ENCODE measurements at regions not wholly inside any gene's neighbourhood (a gene's known extent, or its start where the extent isn't known, plus 50 kb on each side); places are given as distances from the start of the nearest gene placed in this dataset.

DNA sequence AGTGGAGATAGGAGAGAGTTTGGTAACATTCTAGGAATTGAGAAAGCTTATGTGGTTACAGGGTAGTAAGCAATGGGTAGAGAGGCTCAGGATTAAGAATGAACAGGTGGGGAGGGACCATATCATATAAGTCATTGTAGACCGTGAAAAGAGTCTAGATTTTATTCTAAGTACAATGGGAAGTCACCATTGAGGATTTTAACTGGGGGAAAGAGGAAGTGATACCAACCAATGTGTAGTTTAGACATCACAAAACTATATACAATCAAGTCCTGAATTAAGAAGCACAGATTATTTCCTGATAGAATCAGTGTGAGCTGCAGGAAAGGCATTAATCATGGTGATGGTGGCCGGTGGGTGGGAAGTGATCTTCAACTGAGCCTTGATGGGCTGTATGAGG, 178.3 kb upstream of the ZIC3 start:
- Histone ChIP-seq H3K27me3 (ENCODE audit: insufficient read depth, low read length) (no peaks in the 10 kb centered on the region), H2AFZ (ENCODE audit: low read length, unreplicated experiment) (no peak overlapping the region), H3K4me3 (ENCODE audit: low read depth, low read length) (no peak overlapping the region), H3K27ac (ENCODE audit: low read depth, low read length) (no peak overlapping the region), H3K4me1 (ENCODE audit: control insufficient read depth, insufficient read depth, low read length, unreplicated experiment) (no peaks in the 10 kb centered on the region), H3K36me3 (ENCODE audit: insufficient read depth, low read length) (no peaks in the 10 kb centered on the region), H3K79me2 (ENCODE audit: control insufficient read depth, insufficient read depth, low read length, unreplicated experiment) (no peaks in the 10 kb centered on the region)

DNA sequence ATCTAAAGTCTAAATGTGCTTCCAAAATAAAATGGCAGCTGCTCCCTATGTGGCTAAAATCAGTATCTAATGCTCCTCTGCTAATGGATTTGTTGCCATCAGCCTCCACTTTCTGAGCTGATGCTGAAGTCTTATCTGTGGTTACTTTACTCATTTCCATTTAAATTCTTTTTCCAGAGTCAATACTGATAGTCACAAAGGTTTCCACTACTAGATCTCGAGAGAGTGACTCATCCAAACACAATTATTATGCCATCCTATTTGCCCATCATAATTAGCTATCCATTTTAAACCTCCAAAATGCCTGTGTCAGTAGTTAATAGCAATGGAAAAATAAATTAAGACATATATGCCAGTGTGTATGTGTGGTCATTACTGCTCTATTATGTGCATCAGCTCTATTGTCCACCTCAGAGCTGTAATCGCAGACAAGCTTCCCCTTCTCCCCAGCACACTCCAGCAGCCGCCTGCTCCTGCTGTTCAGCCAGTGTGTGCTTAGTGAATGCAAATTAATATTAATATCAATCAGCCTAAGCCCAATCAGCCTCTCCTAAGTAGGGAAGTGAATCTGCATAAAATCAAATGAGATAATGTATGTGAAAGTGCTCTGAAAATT, 199.8 kb upstream of the ZIC3 start:
- H3K27me3 ChIP-seq (ENCODE audit: insufficient read depth, low read length): no peaks in the 10 kb centered on the region
- H3K79me2 ChIP-seq (ENCODE audit: control insufficient read depth, insufficient read depth, low read length, unreplicated experiment): no peaks in the 10 kb centered on the region
- H2AFZ ChIP-seq (ENCODE audit: low read length, unreplicated experiment): no peak overlapping the region
- H3K4me1 ChIP-seq (ENCODE audit: control insufficient read depth, insufficient read depth, low read length, unreplicated experiment): no peaks in the 10 kb centered on the region
- no peak overlapping the region for H3K4me3 ChIP-seq (ENCODE audit: low read depth, low read length)
- no peak overlapping the region for H3K27ac ChIP-seq (ENCODE audit: low read depth, low read length)
- no peaks in the 10 kb centered on the region for H3K36me3 ChIP-seq (ENCODE audit: insufficient read depth, low read length)

DNA sequence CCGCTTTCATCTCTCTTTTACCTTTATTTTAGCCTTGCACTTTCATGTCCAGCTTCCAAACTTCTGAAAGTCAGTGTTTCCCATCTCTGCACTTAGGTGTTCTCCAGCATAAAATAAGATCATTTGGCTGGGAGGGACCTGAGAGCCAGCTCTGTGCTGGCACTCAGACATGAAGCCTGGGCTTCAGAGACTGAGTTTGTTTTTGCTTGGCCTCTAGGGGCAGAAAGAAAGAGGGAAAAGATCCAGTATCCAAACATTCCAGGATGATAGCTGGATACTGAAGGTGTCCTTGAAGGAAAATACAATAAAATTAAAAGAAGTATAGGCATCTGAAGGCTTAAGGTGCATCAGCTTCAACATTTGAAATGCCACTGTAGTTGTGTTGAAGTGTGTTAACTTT, 202.4 kb upstream of the ZIC3 start:
- Histone ChIP-seq H3K27ac (ENCODE audit: low read depth, low read length) (no peak overlapping the region), H2AFZ (ENCODE audit: low read length, unreplicated experiment) (no peak overlapping the region), H3K4me3 (ENCODE audit: low read depth, low read length) (no peak overlapping the region), H3K36me3 (ENCODE audit: insufficient read depth, low read length) (no peaks in the 10 kb centered on the region), H3K27me3 (ENCODE audit: insufficient read depth, low read length) (no peaks in the 10 kb centered on the region), H3K4me1 (ENCODE audit: control insufficient read depth, insufficient read depth, low read length, unreplicated experiment) (no peaks in the 10 kb centered on the region), H3K79me2 (ENCODE audit: control insufficient read depth, insufficient read depth, low read length, unreplicated experiment) (no peaks in the 10 kb centered on the region)

DNA sequence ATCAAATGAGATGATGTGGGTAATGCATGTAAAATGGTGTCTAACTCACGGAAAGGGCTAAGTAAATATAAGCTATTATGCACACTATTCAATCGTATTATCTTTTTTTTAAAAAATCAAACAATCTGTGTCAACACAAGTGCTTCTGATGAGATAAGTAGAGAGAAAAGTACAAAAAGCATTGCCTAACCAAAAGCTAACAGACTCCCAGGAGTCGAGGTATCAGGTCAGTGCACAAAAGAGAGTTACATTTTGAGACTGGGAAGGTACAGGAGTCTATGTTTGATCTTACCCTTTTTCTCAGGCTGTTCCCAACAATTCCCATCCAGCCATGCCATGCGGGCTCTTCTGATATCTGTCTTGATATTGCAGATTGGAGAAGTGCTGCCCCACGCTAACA, 203.3 kb upstream of the ZIC3 start:
- Histone ChIP-seq H3K27ac (ENCODE audit: low read depth, low read length) (no peak overlapping the region), H3K36me3 (ENCODE audit: insufficient read depth, low read length) (no peaks in the 10 kb centered on the region), H3K4me1 (ENCODE audit: control insufficient read depth, insufficient read depth, low read length, unreplicated experiment) (no peaks in the 10 kb centered on the region), H3K79me2 (ENCODE audit: control insufficient read depth, insufficient read depth, low read length, unreplicated experiment) (no peaks in the 10 kb centered on the region), H3K4me3 (ENCODE audit: low read depth, low read length) (no peak overlapping the region), H3K27me3 (ENCODE audit: insufficient read depth, low read length) (no peaks in the 10 kb centered on the region), H2AFZ (ENCODE audit: low read length, unreplicated experiment) (no peak overlapping the region)

DNA sequence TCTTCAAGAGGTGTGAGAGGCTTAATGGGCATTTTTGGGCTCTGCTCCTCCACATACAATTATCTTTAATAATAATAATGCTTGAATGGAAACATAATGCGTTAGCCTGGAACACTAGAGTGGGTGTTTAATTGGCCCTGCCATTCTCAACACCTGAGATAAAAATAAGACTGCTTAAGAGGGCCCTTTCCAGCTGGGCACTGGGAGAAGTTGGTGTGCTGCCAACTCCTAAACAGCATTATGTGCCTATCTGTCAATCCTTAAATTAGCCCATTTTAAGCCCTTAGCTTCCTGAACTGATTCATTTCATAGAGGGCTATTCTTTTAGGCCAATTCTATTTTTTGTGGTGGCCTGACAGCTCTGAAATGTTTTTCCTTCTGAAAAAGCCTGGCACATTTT, 211.1 kb upstream of the ZIC3 start:
- H3K36me3 ChIP-seq (ENCODE audit: insufficient read depth, low read length): no peaks in the 10 kb centered on the region
- no peak overlapping the region for H3K27ac ChIP-seq (ENCODE audit: low read depth, low read length)
- H3K4me3 ChIP-seq (ENCODE audit: low read depth, low read length): no peak overlapping the region
- H2AFZ ChIP-seq (ENCODE audit: low read length, unreplicated experiment): no peak overlapping the region
- H3K79me2 ChIP-seq (ENCODE audit: control insufficient read depth, insufficient read depth, low read length, unreplicated experiment): no peaks in the 10 kb centered on the region
- no peaks in the 10 kb centered on the region for H3K27me3 ChIP-seq (ENCODE audit: insufficient read depth, low read length)
- no peaks in the 10 kb centered on the region for H3K4me1 ChIP-seq (ENCODE audit: control insufficient read depth, insufficient read depth, low read length, unreplicated experiment)

DNA sequence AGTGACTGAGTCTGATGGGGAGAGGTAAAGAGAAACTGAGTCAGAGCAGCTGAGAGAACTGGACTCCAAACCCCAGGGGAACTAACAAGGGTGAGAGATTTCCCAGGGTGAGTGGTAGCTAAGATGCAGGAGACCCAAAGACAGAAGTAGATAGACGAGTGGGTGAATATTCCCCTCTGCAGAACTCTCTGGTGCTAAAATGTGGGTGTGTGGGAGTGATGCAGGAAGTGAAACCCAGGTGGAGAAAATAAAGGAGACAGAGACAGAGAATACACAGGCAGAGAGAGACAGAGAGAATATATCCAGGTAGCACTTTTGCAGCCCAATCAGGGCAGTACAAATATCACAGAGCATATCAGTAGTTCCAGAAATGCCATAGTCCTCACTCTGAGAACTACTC, 212.5 kb upstream of the ZIC3 start:
- Histone ChIP-seq H3K27ac (ENCODE audit: low read depth, low read length) (no peak overlapping the region), H2AFZ (ENCODE audit: low read length, unreplicated experiment) (no peak overlapping the region), H3K4me3 (ENCODE audit: low read depth, low read length) (no peak overlapping the region), H3K4me1 (ENCODE audit: control insufficient read depth, insufficient read depth, low read length, unreplicated experiment) (no peaks in the 10 kb centered on the region), H3K79me2 (ENCODE audit: control insufficient read depth, insufficient read depth, low read length, unreplicated experiment) (no peaks in the 10 kb centered on the region), H3K36me3 (ENCODE audit: insufficient read depth, low read length) (no peaks in the 10 kb centered on the region), H3K27me3 (ENCODE audit: insufficient read depth, low read length) (no peaks in the 10 kb centered on the region)

DNA sequence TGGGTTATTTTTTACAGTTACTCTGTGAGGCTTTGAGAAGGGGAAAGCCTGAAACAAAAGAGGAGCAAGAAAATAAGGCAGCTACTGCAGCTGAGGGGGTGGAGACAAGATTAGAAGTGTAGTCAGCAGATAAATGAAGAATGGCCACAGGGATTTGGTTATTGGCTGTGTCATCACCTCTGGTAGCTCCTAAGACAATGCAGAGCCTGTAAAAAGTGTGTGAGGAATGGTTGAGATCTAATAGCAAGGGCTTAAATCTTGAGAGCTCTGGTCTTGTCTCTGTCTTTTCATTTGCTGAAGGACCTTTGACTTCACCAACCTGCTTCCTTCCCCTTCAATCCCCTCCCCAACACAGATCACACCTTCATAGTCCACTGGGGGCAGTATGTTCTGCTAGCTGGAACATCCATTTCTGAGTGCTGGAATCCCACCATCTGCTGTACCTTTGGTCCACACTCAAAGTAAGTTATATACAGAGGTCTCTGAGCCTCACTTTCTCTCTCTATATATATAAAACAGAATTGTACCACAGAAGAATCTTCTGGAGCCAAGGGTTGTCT, 213.7 kb upstream of the ZIC3 start:
- Histone ChIP-seq H3K27me3 (ENCODE audit: insufficient read depth, low read length) (no peaks in the 10 kb centered on the region), H3K27ac (ENCODE audit: low read depth, low read length) (no peak overlapping the region)

DNA sequence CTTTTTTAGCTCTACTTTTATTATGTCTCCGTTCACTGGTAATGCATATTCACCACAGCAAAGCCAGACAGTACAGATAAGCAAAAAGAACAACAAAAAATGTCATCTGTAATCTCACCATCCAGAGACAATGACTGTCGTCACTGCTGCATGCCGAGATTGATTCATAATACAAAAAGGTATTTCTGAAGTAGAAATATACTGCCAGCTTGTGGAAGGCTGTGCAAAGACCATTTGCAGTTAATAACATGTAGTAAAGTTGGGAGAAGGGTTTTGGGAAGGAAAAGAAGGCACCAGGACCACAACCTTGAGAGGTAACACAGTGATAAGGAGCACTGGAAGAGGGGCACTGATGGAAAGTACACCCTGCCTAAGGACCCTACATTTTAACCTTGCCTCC, 223.0 kb upstream of the ZIC3 start:
- no peaks in the 10 kb centered on the region for H3K27me3 ChIP-seq (ENCODE audit: insufficient read depth, low read length)
- no peaks in the 10 kb centered on the region for H3K4me1 ChIP-seq (ENCODE audit: control insufficient read depth, insufficient read depth, low read length, unreplicated experiment)
- H3K4me3 ChIP-seq (ENCODE audit: low read depth, low read length): no peak overlapping the region
- no peak overlapping the region for H3K27ac ChIP-seq (ENCODE audit: low read depth, low read length)
- no peak overlapping the region for H2AFZ ChIP-seq (ENCODE audit: low read length, unreplicated experiment)
- no peaks in the 10 kb centered on the region for H3K79me2 ChIP-seq (ENCODE audit: control insufficient read depth, insufficient read depth, low read length, unreplicated experiment)
- H3K36me3 ChIP-seq (ENCODE audit: insufficient read depth, low read length): no peaks in the 10 kb centered on the region

More for the DNA sequence above, 213.7 kb upstream of the ZIC3 start:
- Histone ChIP-seq H3K4me3 (ENCODE audit: low read depth, low read length) (no peak overlapping the region), H3K79me2 (ENCODE audit: control insufficient read depth, insufficient read depth, low read length, unreplicated experiment) (no peaks in the 10 kb centered on the region), H3K36me3 (ENCODE audit: insufficient read depth, low read length) (no peaks in the 10 kb centered on the region), H3K4me1 (ENCODE audit: control insufficient read depth, insufficient read depth, low read length, unreplicated experiment) (no peaks in the 10 kb centered on the region), H2AFZ (ENCODE audit: low read length, unreplicated experiment) (no peak overlapping the region)

DNA sequence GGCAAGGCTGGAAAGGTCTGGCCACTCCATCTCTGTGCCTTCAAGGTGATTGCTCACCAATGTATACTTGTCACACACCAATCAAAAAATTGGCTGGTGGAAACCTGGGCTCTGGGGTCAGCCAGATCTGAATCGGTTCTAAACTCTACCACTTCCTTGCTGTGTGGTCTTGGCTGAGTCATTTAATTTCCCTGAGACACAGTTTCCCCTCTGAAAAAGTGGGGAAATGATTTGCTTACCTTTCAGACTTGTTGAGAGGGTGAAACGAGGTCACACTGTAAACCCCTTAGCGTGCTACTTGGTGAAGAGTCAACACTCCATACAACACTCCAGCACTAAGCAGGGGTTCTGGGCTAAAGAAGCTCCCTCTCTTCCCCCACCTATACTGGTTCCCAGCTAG, 252.3 kb upstream of the ZIC3 start:
- Histone ChIP-seq H3K4me3 (ENCODE audit: low read depth, low read length) (no peak overlapping the region), H2AFZ (ENCODE audit: low read length, unreplicated experiment) (no peak overlapping the region), H3K27me3 (ENCODE audit: insufficient read depth, low read length) (no peaks in the 10 kb centered on the region), H3K79me2 (ENCODE audit: control insufficient read depth, insufficient read depth, low read length, unreplicated experiment) (no peaks in the 10 kb centered on the region), H3K4me1 (ENCODE audit: control insufficient read depth, insufficient read depth, low read length, unreplicated experiment) (no peaks in the 10 kb centered on the region), H3K36me3 (ENCODE audit: insufficient read depth, low read length) (no peaks in the 10 kb centered on the region), H3K27ac (ENCODE audit: low read depth, low read length) (no peak overlapping the region)

DNA sequence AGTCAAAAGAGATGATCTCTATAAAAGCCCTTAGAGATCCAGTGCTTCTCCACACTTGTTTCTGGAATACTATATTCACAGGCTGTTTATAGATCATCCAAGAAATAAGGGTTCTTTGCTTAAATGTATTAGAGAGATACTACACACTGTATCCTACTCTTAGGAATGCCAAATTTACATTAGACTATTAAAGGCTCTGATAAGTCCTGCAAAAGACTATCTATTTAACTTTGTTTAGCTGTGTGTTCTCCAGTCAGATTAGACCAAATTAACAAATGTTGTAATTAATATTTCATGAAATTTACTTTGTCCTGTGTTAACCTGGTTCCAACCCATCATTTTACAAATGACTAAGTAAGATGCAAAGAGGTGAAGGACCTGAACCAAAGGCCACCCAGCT, 260.5 kb upstream of the ZIC3 start:
- H3K4me1 ChIP-seq (ENCODE audit: control insufficient read depth, insufficient read depth, low read length, unreplicated experiment): no peaks in the 10 kb centered on the region
- H3K79me2 ChIP-seq (ENCODE audit: control insufficient read depth, insufficient read depth, low read length, unreplicated experiment): no peaks in the 10 kb centered on the region
- H3K4me3 ChIP-seq (ENCODE audit: low read depth, low read length): no peak overlapping the region
- H3K36me3 ChIP-seq (ENCODE audit: insufficient read depth, low read length): no peaks in the 10 kb centered on the region
- no peak overlapping the region for H2AFZ ChIP-seq (ENCODE audit: low read length, unreplicated experiment)
- H3K27me3 ChIP-seq (ENCODE audit: insufficient read depth, low read length): no peaks in the 10 kb centered on the region
- no peak overlapping the region for H3K27ac ChIP-seq (ENCODE audit: low read depth, low read length)

DNA sequence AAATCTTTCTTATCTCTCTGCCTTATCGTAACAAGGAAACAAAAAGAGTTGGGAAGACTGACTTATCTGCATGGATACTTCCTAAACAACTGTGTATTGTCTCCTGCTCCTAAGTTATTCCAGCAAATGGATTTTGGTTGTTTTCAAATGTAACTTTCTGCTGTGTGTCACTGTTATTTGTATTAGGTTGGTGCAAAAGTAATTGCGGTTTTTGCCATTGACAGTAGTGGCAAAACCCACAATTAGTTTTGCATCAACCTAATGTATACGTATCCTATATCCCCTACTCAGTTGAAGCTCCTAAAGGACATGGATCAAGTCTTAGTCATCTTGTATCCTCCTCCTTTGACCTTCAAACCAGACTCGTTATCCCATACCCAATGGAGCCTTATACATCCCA, 263.4 kb upstream of the GPR101 start:
- Histone ChIP-seq H3K27me3 (ENCODE audit: insufficient read depth, low read length) (no peaks in the 10 kb centered on the region), H3K79me2 (ENCODE audit: control insufficient read depth, insufficient read depth, low read length, unreplicated experiment) (no peaks in the 10 kb centered on the region)

More for the DNA sequence above, 263.4 kb upstream of the GPR101 start:
- Histone ChIP-seq H2AFZ (ENCODE audit: low read length, unreplicated experiment) (no peak overlapping the region), H3K4me1 (ENCODE audit: control insufficient read depth, insufficient read depth, low read length, unreplicated experiment) (no peaks in the 10 kb centered on the region), H3K27ac (ENCODE audit: low read depth, low read length) (no peak overlapping the region), H3K4me3 (ENCODE audit: low read depth, low read length) (no peak overlapping the region), H3K36me3 (ENCODE audit: insufficient read depth, low read length) (no peaks in the 10 kb centered on the region)

All from ACC112 (cell line).